ENCODE measurements at regions not wholly inside any gene's neighbourhood (a gene's known extent, or its start where the extent isn't known, plus 50 kb on each side); places are given as distances from the start of the nearest gene placed in this dataset.

DNA sequence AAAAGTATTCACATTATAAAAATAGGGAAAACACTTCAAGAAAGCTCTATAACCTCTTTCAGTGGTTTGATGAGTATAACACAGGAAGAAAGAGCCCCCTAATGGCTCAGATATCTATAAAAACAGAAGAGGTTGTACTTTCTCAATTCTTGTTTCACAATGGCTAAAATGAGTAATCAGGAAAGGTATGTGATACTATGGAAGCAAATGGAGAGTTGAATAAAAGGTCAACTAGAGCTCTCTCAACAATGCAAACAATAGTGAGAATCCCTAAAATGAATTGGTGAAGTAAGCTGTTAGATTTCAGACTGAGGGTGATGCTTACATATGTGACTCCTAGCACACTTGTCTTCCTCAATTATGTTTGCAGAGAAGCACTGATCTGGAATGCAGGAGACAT, 584.6 kb upstream of the CDH18 start:
- no peak overlapping the region for H3K27ac ChIP-seq
- no peaks in the 10 kb centered on the region for H3K36me3 ChIP-seq (replicated peaks)
- DNase-seq, result no peak
- TF ChIP-seq, protein P1, sequence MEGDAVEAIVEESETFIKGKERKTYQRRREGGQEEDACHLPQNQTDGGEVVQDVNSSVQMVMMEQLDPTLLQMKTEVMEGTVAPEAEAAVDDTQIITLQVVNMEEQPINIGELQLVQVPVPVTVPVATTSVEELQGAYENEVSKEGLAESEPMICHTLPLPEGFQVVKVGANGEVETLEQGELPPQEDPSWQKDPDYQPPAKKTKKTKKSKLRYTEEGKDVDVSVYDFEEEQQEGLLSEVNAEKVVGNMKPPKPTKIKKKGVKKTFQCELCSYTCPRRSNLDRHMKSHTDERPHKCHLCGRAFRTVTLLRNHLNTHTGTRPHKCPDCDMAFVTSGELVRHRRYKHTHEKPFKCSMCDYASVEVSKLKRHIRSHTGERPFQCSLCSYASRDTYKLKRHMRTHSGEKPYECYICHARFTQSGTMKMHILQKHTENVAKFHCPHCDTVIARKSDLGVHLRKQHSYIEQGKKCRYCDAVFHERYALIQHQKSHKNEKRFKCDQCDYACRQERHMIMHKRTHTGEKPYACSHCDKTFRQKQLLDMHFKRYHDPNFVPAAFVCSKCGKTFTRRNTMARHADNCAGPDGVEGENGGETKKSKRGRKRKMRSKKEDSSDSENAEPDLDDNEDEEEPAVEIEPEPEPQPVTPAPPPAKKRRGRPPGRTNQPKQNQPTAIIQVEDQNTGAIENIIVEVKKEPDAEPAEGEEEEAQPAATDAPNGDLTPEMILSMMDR (IDR thresholded peaks at IDR 0.05; ENCODE audit: low read depth, low read length, missing control alignments), result no peak
- in situ Hi-C loops (cut with HindIII; ENCODE audit: low pct_ligation_motif_present, low sequenced_read_pairs), result no loop called here
- H3K27me3 ChIP-seq (replicated peaks), result no peaks in the 10 kb centered on the region
- H3K4me3 ChIP-seq (ENCODE audit: low read depth, low read length), result no peak overlapping the region

DNA sequence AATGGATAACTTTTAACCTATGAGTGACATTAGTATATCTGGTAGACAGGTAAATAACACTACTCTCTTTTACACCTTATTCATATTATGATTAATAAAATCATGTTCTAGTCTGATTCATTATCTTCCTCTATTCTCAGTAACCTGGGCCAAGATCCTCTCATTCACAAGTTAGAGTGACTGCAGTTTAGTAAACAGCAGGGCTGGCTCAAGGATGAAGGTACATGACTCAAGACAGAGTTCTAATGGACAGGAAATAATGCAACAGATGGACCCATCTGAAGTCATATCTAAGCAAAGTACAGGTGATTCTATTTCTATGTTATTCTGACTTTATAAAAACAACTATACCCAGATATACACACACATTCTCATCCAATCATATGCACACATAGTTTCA, 582.5 kb upstream of the CDH18 start:
- no peak overlapping the region for H3K4me3 ChIP-seq (ENCODE audit: low read depth, low read length)
- no peaks in the 10 kb centered on the region for H3K36me3 ChIP-seq (replicated peaks)
- TF ChIP-seq, protein P1 (IDR thresholded peaks at IDR 0.05; ENCODE audit: low read depth, low read length, missing control alignments), result no peak
- DNase-seq, result no peak
- in situ Hi-C loops (cut with HindIII; ENCODE audit: low pct_ligation_motif_present, low sequenced_read_pairs), result no loop called here
- H3K27ac ChIP-seq, result no peak overlapping the region
- no peaks in the 10 kb centered on the region for H3K27me3 ChIP-seq (replicated peaks)

DNA sequence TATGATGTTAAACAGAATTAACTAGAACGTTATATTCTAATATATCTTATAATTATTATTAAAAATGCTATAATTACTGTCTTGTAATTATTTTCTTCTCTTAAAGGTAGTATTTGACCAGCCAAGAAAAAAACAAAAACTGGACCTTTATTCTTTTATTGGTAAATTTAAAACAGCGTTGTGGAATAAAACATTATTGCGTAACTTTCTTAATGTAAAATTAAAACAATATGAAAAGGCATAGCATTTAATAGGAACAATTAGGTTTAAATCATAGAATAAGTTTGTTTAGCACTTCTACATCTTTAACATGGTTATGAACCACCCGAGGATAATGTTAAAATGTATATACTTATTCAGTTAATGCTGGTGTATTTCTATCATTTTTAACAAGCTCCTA, 574.5 kb upstream of the CDH18 start:
- no peaks in the 10 kb centered on the region for H3K27me3 ChIP-seq (replicated peaks)
- no peak overlapping the region for H3K27ac ChIP-seq
- in situ Hi-C loops (cut with HindIII; ENCODE audit: low pct_ligation_motif_present, low sequenced_read_pairs), result no loop called here

DNA sequence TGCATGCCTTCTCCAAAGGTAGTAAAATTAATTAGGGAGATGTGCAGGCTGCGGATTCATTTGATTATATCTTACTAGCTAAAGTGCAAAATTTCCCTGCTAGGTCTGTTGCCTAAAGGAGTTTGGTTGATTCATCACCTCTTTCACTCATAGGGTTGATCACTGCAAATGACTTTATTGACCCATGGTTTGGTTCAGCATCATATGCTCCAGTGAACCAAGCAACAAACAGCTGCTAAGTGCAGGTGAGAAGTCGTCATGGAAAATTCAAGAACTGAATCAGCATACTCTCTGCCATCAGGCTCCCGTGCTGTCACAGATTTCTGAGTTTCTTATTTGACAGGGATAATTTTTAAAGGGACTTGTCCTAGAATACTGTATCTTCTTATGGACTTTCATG, 571.8 kb upstream of the CDH18 start:
- Histone ChIP-seq H3K4me3 (ENCODE audit: low read depth, low read length) (no peak overlapping the region), H3K27me3 (replicated peaks) (no peaks in the 10 kb centered on the region), H3K36me3 (replicated peaks) (no peaks in the 10 kb centered on the region), H3K27ac (no peak overlapping the region)
- TF ChIP-seq, protein P1 (IDR thresholded peaks at IDR 0.05; ENCODE audit: low read depth, low read length, missing control alignments), result no peak
- DNase-seq, result no peak
- in situ Hi-C loops (cut with HindIII; ENCODE audit: low pct_ligation_motif_present, low sequenced_read_pairs), result no loop called here

More for the DNA sequence above, 574.5 kb upstream of the CDH18 start:
- TF ChIP-seq, protein P1 (IDR thresholded peaks at IDR 0.05; ENCODE audit: low read depth, low read length, missing control alignments), result no peak
- Histone ChIP-seq H3K4me3 (ENCODE audit: low read depth, low read length) (no peak overlapping the region), H3K36me3 (replicated peaks) (no peaks in the 10 kb centered on the region)
- DNase-seq, result no peak

DNA sequence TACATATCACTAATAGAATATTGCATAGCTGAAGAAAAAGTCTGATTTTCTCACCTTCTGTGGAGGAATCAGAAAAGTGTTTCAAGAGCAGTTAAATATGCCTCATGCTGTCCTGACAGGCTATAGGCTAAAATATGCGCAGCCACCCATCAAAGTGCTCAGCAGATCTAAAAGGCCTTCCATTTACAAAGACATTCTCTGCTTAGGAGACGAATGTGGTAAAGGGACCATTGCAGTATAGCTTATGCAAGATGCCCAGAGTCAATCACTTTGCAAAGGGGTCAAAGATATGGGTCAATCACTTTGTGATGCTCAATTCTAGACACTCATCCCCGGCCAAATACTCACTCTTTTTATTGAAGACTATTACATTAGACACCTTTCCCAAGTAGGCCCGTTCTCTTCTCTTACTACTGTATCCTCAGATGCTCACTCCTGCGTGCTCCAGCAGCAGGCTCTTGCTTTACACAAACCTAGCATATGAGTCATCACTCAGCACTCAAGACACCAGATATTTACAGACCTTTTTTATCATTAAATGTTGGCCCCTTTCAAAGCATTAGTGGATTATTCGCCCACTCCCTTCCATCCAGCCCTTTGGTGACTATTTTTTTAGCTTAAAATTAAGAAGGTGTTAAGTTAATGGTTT, 568.2 kb upstream of the CDH18 start:
- no peak for DNase-seq
- in situ Hi-C loops (cut with HindIII; ENCODE audit: low pct_ligation_motif_present, low sequenced_read_pairs), result no loop called here
- Histone ChIP-seq H3K27ac (no peak overlapping the region), H3K36me3 (replicated peaks) (no peaks in the 10 kb centered on the region), H3K27me3 (replicated peaks) (no peaks in the 10 kb centered on the region), H3K4me3 (ENCODE audit: low read depth, low read length) (no peak overlapping the region)
- TF ChIP-seq, protein P1 (IDR thresholded peaks at IDR 0.05; ENCODE audit: low read depth, low read length, missing control alignments), result no peak

DNA sequence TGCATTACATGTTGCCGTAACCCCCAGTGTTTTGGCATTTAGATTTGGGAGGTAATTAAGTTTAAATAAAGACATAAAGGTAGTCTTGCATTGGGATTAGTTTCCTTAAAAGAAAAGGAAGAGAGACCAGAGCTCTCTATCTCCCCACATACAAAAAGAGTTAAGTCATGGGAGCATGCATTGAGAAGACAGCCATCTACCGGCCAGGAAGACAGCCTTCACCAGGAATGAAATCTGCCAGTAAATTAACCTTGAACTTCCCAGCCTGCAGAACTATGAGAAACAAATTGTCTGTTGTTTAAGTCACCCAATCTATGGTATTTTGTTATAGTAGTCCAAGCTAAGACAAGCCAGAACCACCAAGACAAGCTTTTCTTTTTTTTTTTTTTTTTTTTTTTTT, 567.0 kb upstream of the CDH18 start:
- Histone ChIP-seq H3K4me3 (ENCODE audit: low read depth, low read length) (no peak overlapping the region), H3K27ac (no peak overlapping the region), H3K27me3 (replicated peaks) (no peaks in the 10 kb centered on the region), H3K36me3 (replicated peaks) (no peaks in the 10 kb centered on the region)
- DNase-seq, result no peak
- TF ChIP-seq, protein P1 (IDR thresholded peaks at IDR 0.05; ENCODE audit: low read depth, low read length, missing control alignments), result no peak
- in situ Hi-C loops (cut with HindIII; ENCODE audit: low pct_ligation_motif_present, low sequenced_read_pairs), result no loop called here
